Ishikawa (cell line): ENCODE measurements at regions not wholly inside any gene's neighbourhood (a gene's known extent, or its start where the extent isn't known, plus 50 kb on each side); places are given as distances from the start of the nearest gene placed in this dataset.

Source experiments
- CEBPB ChIP-seq: IDR thresholded peaks from 2 replicates; pipeline ENCODE4 v1.6.1; 2012
- CREB1 ChIP-seq: IDR thresholded peaks from 2 replicates; pipeline ENCODE4 v1.6.1; 2012; ENCODE audit warnings: low read depth
- EGR1 ChIP-seq: IDR thresholded peaks from 2 replicates; pipeline ENCODE4 v1.6.1; 2012
- EP300 ChIP-seq: IDR thresholded peaks from 2 replicates; pipeline ENCODE4 v1.6.1; 2012; ENCODE audit warnings: borderline replicate concordance
- FOXM1 ChIP-seq: IDR thresholded peaks from 2 replicates; pipeline ENCODE4 v1.6.1; 2012; ENCODE audit warnings: low read depth, borderline replicate concordance
- NFIC ChIP-seq: IDR thresholded peaks from 2 replicates; pipeline ENCODE4 v1.6.1; 2012
- RAD21 ChIP-seq: IDR thresholded peaks from 2 replicates; pipeline ENCODE4 v1.6.1; 2012; ENCODE audit warnings: low read depth
- REST ChIP-seq: IDR thresholded peaks from 2 replicates; pipeline ENCODE4 v1.6.1; 2012; ENCODE audit warnings: low read depth, mild to moderate bottlenecking
- TAF1 ChIP-seq: IDR thresholded peaks from 2 replicates; pipeline ENCODE4 v1.6.1; 2012; ENCODE audit warnings: low read depth, mild to moderate bottlenecking
- TCF12 ChIP-seq: IDR thresholded peaks from 2 replicates; pipeline ENCODE4 v1.6.1; 2012; ENCODE audit warnings: low read depth
- TEAD4 ChIP-seq: IDR thresholded peaks from 2 replicates; pipeline ENCODE4 v1.6.1; 2012
- USF1 ChIP-seq: IDR thresholded peaks from 2 replicates; pipeline ENCODE4 v1.6.1; 2012
- YY1 ChIP-seq: IDR thresholded peaks from 2 replicates; pipeline ENCODE4 v1.6.1; 2012; ENCODE audit warnings: low read depth
- ZBTB7A ChIP-seq: IDR thresholded peaks from 2 replicates; pipeline ENCODE4 v1.6.1; 2012; ENCODE audit warnings: low read depth
- TF ChIP-seq, protein P1 (sequence below): IDR thresholded peaks from 2 replicates; pipeline ENCODE4 v1.6.1; 2012

DNA sequence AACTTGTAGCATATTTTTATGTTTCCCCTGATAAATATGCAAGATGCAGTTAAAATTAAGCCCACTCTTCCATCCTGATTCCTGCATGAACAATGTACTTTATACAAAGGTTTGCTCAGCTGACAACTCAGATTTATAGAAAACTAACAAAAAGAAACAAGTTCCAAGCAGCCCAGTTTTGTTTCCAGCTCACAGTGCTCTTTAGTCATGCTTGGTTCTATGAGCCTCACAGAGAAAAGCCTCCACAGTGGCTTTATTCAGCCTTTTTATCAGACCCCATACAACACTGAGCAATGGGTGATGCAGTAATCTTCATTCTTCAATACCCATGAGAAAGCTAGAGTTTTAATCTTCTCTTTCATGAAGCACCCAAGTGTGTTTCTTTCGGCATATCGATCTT lies 329.6 kb downstream of the SLCO4C1 start:
- TF ChIP-seq USF1 (no peak), CEBPB (no peak), EGR1 (no peak), REST (no peak), RAD21 (no peak), NFIC (no peak)
- TF ChIP-seq, protein P1, sequence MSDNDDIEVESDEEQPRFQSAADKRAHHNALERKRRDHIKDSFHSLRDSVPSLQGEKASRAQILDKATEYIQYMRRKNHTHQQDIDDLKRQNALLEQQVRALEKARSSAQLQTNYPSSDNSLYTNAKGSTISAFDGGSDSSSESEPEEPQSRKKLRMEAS = no peak

DNA sequence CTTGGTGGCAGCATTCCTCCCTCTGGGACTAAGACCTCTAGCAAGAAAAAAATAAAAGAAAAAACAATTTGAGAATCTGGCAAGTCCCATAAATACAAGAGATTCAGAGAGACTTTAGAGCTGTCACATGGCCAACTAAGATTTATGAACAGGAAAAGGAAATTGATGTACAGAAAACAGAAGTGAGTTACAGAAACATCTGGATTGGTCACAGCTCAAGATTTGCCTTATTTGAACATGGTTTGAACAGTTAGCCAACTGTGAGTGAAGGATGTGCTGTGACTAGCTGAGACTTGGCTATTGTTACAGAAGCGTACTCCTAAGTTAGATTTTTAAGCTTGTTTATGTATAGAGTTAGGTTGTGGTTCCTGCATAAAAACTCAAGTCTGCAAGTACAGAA lies 340.2 kb downstream of the SLCO4C1 start:
- TF ChIP-seq CEBPB = no peak
- TF ChIP-seq TEAD4 = no peak
- TF ChIP-seq RAD21 = no peak
- no peak for TF ChIP-seq ZBTB7A
- no peak for TF ChIP-seq TCF12
- TF ChIP-seq CREB1 = no peak
- no peak for TF ChIP-seq TAF1
- TF ChIP-seq FOXM1 = no peak
- TF ChIP-seq EGR1 = no peak
- TF ChIP-seq REST = no peak
- no peak for TF ChIP-seq YY1
- TF ChIP-seq USF1 = no peak
- TF ChIP-seq, protein P1 = no peak
- no peak for TF ChIP-seq EP300
- TF ChIP-seq NFIC = no peak

DNA sequence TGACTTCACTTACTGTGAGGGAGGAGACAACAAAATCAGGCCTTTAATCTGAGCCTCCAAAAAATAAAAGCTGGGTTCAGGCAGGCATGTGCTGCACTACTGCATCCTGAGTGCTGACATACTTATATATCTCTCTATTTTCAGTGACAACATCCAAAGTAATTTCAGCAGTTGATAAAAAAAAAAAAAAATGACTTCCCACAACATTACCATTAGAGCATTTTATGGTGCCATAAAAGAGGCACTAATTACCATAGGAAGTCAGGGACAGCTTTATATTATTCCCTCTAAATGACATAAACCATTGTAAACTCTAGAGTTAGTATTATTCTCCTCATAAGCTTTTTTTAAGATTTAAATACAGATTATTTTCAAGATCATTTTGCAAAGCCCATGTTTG lies 346.1 kb downstream of the SLCO4C1 start:
- TF ChIP-seq EGR1 (no peak), TEAD4 (no peak), NFIC (no peak), TCF12 (no peak), TAF1 (no peak)

GRCh38 chr5:101948615-101949014 lies 347.5 kb downstream of the SLCO4C1 start:
- TF ChIP-seq NFIC (no peak), CEBPB (no peak), TAF1 (no peak), TCF12 (no peak), TEAD4 (no peak), YY1 (no peak), EP300 (no peak), USF1 (no peak), ZBTB7A (no peak), EGR1 (no peak), FOXM1 (no peak), RAD21 (no peak), REST (no peak), CREB1 (no peak)
- TF ChIP-seq, protein P1 = no peak
